H1 (cell line): ENCODE measurements at regions not wholly inside any gene's neighbourhood (a gene's known extent, or its start where the extent isn't known, plus 50 kb on each side); places are given as distances from the start of the nearest gene placed in this dataset.

Experiments used
- CTCF ChIA-PET: fragments of 300-600 bp; sonication (Branson Sonifier 250); formaldehyde crosslinking; loops from one replicate; lab custom pipeline; 2021; ENCODE audit not compliant: partially characterized antibody; lab: Charles Lee
- POLR2A ChIA-PET: fragments of 300-600 bp; sonication (Branson Sonifier 250); formaldehyde crosslinking; loops from one replicate; lab custom pipeline; 2021; ENCODE audit warnings: inconsistent platforms; ENCODE audit not compliant: partially characterized antibody; lab: Charles Lee
- DNase-seq, 2 experiments: peaks; one replicate each; pipeline versions ENCODE4 v3.0.0 to v3.0.0-alpha.2; 2010 to 2022; ENCODE audit warnings: low spot score in 2 of 2, low read depth in 1 of 2, mixed read lengths in 1 of 2
- FAIRE-seq: peaks from 2 replicates; lab custom pipeline; 2011; peaks lifted over from hg19 to GRCh38; lab: Jason Lieb, UNC
- H2AFZ ChIP-seq: 2 replicates; pipeline ENCODE4 v1.8.1; 2012; ENCODE audit warnings: low read length, inconsistent platforms
- H2AK5ac ChIP-seq: 2 replicates; pipeline ENCODE4 v1.6.1; 2013; ENCODE audit warnings: low read depth, low read length
- H2BK120ac ChIP-seq: replicated peaks from 2 replicates; pipeline ENCODE3; 2013; ENCODE audit warnings: low read depth, low read length, inconsistent platforms
- H2BK12ac ChIP-seq: 2 replicates; pipeline ENCODE4 v1.6.1; 2013; ENCODE audit warnings: low read depth, low read length
- H2BK15ac ChIP-seq: 2 replicates; pipeline ENCODE4 v1.6.1; 2013; ENCODE audit warnings: low read length
- H2BK20ac ChIP-seq: 2 replicates; pipeline ENCODE4 v1.6.1; 2013; ENCODE audit warnings: low read length
- H2BK5ac ChIP-seq: 2 replicates; pipeline ENCODE4 v1.6.1; 2013; ENCODE audit warnings: low read depth, low read length
- H3K14ac ChIP-seq: 2 replicates; pipeline ENCODE4 v1.6.1; 2013; ENCODE audit warnings: inconsistent platforms; ENCODE audit not compliant: insufficient read length
- H3K18ac ChIP-seq: 2 replicates; pipeline ENCODE4 v1.6.1; 2013; ENCODE audit warnings: low read length; ENCODE audit errors: extremely low read depth
- H3K23ac ChIP-seq: 2 replicates; pipeline ENCODE4 v1.6.1; 2013; ENCODE audit warnings: inconsistent platforms; ENCODE audit not compliant: insufficient read length
- H3K23me2 ChIP-seq: 2 replicates; pipeline ENCODE4 v1.6.1; 2013; ENCODE audit warnings: low read depth, low read length
- H3K27ac ChIP-seq: 2 replicates; pipeline ENCODE4 v1.6.1; 2011; ENCODE audit warnings: low read depth, low read length, inconsistent platforms
- H3K27me3 ChIP-seq, 4 experiments: replicated peaks in 1 of 4; 1 replicate in 1 of 4; 2 replicates in 3 of 4; pipeline versions ENCODE4 v1.6.1 to v1.8.1; 2011 to 2013; ENCODE audit warnings: low read length in 3 of 4, mild to moderate bottlenecking in 3 of 4, inconsistent platforms in 2 of 4, mixed read lengths in 2 of 4, moderate library complexity in 1 of 4; ENCODE audit not compliant: control insufficient read depth in 3 of 4, insufficient read depth in 3 of 4; ENCODE audit errors: extremely low read depth in 1 of 4
- H3K36me3 ChIP-seq, 4 experiments: 2 replicates each; pipeline versions ENCODE4 v1.6.1 to v1.8.1; 2011 to 2013; ENCODE audit warnings: mild to moderate bottlenecking in 4 of 4, low read length in 3 of 4, moderate library complexity in 2 of 4, control low read depth in 1 of 4, inconsistent platforms in 1 of 4; ENCODE audit not compliant: insufficient read depth in 4 of 4, control insufficient read depth in 2 of 4
- H3K4ac ChIP-seq: replicated peaks from 2 replicates; pipeline ENCODE3; 2013; ENCODE audit warnings: low read length, low read depth, mixed read lengths, inconsistent platforms; ENCODE audit not compliant: insufficient read length
- H3K4me1 ChIP-seq, 4 experiments: replicated peaks in 1 of 4; 1 replicate in 1 of 4; 2 replicates in 3 of 4; pipeline versions ENCODE4 v1.6.1 to v1.8.1; 2011 to 2013; ENCODE audit warnings: low read length in 3 of 4, inconsistent platforms in 2 of 4, mixed read lengths in 1 of 4; ENCODE audit not compliant: insufficient read depth in 4 of 4, control insufficient read depth in 3 of 4
- H3K4me2 ChIP-seq, 2 experiments: 2 replicates each; pipeline versions ENCODE4 v1.6.1 to v1.8.1; 2011 to 2013; ENCODE audit warnings: low read depth in 2 of 2, low read length in 2 of 2, control low read depth in 1 of 2, inconsistent platforms in 1 of 2, mild to moderate bottlenecking in 1 of 2; ENCODE audit not compliant: insufficient read depth in 1 of 2
- H3K4me3 ChIP-seq, 4 experiments: fragments of 200-600, 300-600 bp in 1 of 4; sonication (generic), shearing (Covaris generic), sonication (Bioruptor Twin) in 1 of 4; 2 replicates each; pipeline versions ENCODE4 v1.5.1 to v1.8.1; 2011 to 2016; ENCODE audit warnings: low read length in 4 of 4, low read depth in 3 of 4, control low read depth in 2 of 4, inconsistent platforms in 2 of 4, mild to moderate bottlenecking in 2 of 4, mixed read lengths in 1 of 4, moderate library complexity in 1 of 4; ENCODE audit not compliant: insufficient read depth in 2 of 4; ENCODE audit errors: extremely low read depth in 1 of 4
- H3K56ac ChIP-seq: replicated peaks from 2 replicates; pipeline ENCODE3; 2013; ENCODE audit warnings: low read depth, mild to moderate bottlenecking, mixed read lengths, low read length, inconsistent platforms; ENCODE audit not compliant: insufficient read length
- H3K79me1 ChIP-seq: 2 replicates; pipeline ENCODE4 v1.6.1; 2013; ENCODE audit warnings: low read depth, low read length, control low read depth
- H3K79me2 ChIP-seq, 2 experiments: 2 replicates each; pipeline versions ENCODE4 v1.6.1 to v1.8.1; 2012 to 2013; ENCODE audit warnings: low read length in 2 of 2, mild to moderate bottlenecking in 2 of 2, inconsistent platforms in 1 of 2; ENCODE audit not compliant: insufficient read depth in 2 of 2, control insufficient read depth in 1 of 2
- H3K9ac ChIP-seq, 4 experiments: replicated peaks in 1 of 4; 1 replicate in 1 of 4; 2 replicates in 3 of 4; pipeline versions ENCODE4 v1.6.1 to v1.8.1; 2011 to 2013; ENCODE audit warnings: low read depth in 3 of 4, low read length in 3 of 4, control low read depth in 2 of 4, mild to moderate bottlenecking in 2 of 4, moderate library complexity in 2 of 4, inconsistent platforms in 1 of 4; ENCODE audit errors: extremely low read depth in 1 of 4
- H3K9me3 ChIP-seq, 2 experiments: 2 replicates each; pipeline versions ENCODE4 v1.6.1 to v1.8.1; 2012 to 2013; ENCODE audit warnings: mild to moderate bottlenecking in 2 of 2, moderate library complexity in 2 of 2, control low read depth in 1 of 2, inconsistent platforms in 1 of 2, low read depth in 1 of 2, low read length in 1 of 2, mixed read lengths in 1 of 2; ENCODE audit not compliant: insufficient read depth in 2 of 2
- H4K20me1 ChIP-seq, 2 experiments: replicated peaks in 1 of 2; 2 replicates each; pipeline versions ENCODE3 to v1.8.1; 2011 to 2013; ENCODE audit warnings: inconsistent platforms in 2 of 2, low read length in 2 of 2, mild to moderate bottlenecking in 1 of 2; ENCODE audit not compliant: insufficient read depth in 2 of 2, control insufficient read depth in 1 of 2
- H4K5ac ChIP-seq: 2 replicates; pipeline ENCODE4 v1.6.1; 2013; ENCODE audit warnings: low read length, low read depth, mixed read lengths, inconsistent platforms; ENCODE audit not compliant: insufficient read length
- H4K8ac ChIP-seq: 2 replicates; pipeline ENCODE4 v1.8.0; 2013; ENCODE audit warnings: mild to moderate bottlenecking, moderate library complexity, low read length, inconsistent platforms; ENCODE audit not compliant: insufficient read depth; ENCODE audit errors: extremely low read depth
- H4K91ac ChIP-seq: replicated peaks from 2 replicates; pipeline ENCODE3; 2013; ENCODE audit warnings: low read length, mixed read lengths, inconsistent platforms; ENCODE audit not compliant: insufficient read length
- CBX5 ChIP-seq: fragments of 300-800, 300-1000 bp; sonication (generic); IDR thresholded peaks from 2 replicates; pipeline ENCODE4 v1.7.1; 2016; ENCODE audit warnings: antibody characterized with exemption, low read length, low read depth
- CTBP2 ChIP-seq: IDR thresholded peaks from 2 replicates; pipeline ENCODE4 v1.7.0; 2011; ENCODE audit warnings: borderline replicate concordance, mild to moderate bottlenecking, moderate library complexity, mixed read lengths, low read length; ENCODE audit not compliant: insufficient read depth, insufficient read length
- EP300 ChIP-seq, 2 experiments: IDR thresholded peaks; 1 replicate in 1 of 2; 2 replicates in 1 of 2; pipeline ENCODE4 v1.6.1; 2011 to 2012; ENCODE audit warnings: low read depth in 2 of 2, low read length in 2 of 2, mild to moderate bottlenecking in 2 of 2, borderline replicate concordance in 1 of 2, inconsistent platforms in 1 of 2, moderate library complexity in 1 of 2
- NRF1 ChIP-seq: IDR thresholded peaks from 2 replicates; pipeline ENCODE4 v1.6.1; 2011; ENCODE audit warnings: mild to moderate bottlenecking, low read depth, low read length, improper control_type of control experiment
- RNF2 ChIP-seq: fragments of 200-900, 300-1000 bp; sonication (generic); IDR thresholded peaks from 2 replicates; pipeline ENCODE4 v1.7.1; 2016; ENCODE audit warnings: borderline replicate concordance, low read depth, mild to moderate bottlenecking, antibody characterized with exemption, low read length; ENCODE audit not compliant: poor library complexity, severe bottlenecking; ENCODE audit errors: missing control alignments
- WGBS, 2 experiments: shearing (Covaris generic) in 1 of 2; methylation state at CpG; one replicate each; pipeline versions ENCODE4 v1.1.6 to v1.1.7; 2013 to 2015; ENCODE audit warnings: low lambda C conversion rate in 2 of 2, mixed read lengths in 2 of 2, inconsistent platforms in 1 of 2, low coverage in 1 of 2, missing lambda C conversion rate in 1 of 2; ENCODE audit not compliant: insufficient replicate concordance in 2 of 2, insufficient coverage in 1 of 2, insufficient read length in 1 of 2; ENCODE audit errors: extremely low coverage in 1 of 2, missing lambda C conversion rate in 1 of 2; 5-methylcytosine and 5-hydroxymethylcytosine counted together
- TF ChIP-seq, protein P1 (sequence below): IDR thresholded peaks from 2 replicates; pipeline ENCODE4 v1.6.1; 2011; ENCODE audit warnings: low read length, improper control_type of control experiment

- no peak overlapping the region for H2AK5ac ChIP-seq
- no peaks in the 10 kb centered on the region for H3K4me1 ChIP-seq
- H2BK5ac ChIP-seq = no peak overlapping the region
- H3K9me3 ChIP-seq = peaks cover 4 to 8% of the 10 kb centered on the region in 2 experiments; a peak in 3 of 4 replicates
- no peak for FAIRE-seq
- no peak overlapping the region for H2BK12ac ChIP-seq
- no peaks in the 10 kb centered on the region; the same call in 1 of the 2 replicates for H3K23me2 ChIP-seq
- no peaks in the 10 kb centered on the region for H4K20me1 ChIP-seq
- H2AFZ ChIP-seq = no peak overlapping the region
- no peaks in the 10 kb centered on the region for H3K79me1 ChIP-seq
- H2BK20ac ChIP-seq = no peak overlapping the region
- ChIA-PET POLR2A (no interaction called here), CTCF (interaction anchor here (0.8 kb wide), 1 partner anchor 79 kb away, joined by 3 read pairs; no protein-coding TSS in a partner anchor)
- H4K91ac ChIP-seq = no peak overlapping the region
- DNase-seq = no peak
- H3K18ac ChIP-seq = no peak overlapping the region
- no peak overlapping the region for H3K4me2 ChIP-seq
- no peak overlapping the region for H4K5ac ChIP-seq
- 89% methylated on average over 4 of the region's 4 CpGs; no CpG with 5 or more reads in 1 of the 2 experiments for WGBS, 2 experiments
- H3K56ac ChIP-seq = no peak overlapping the region
- no peak overlapping the region for H3K9ac ChIP-seq
- H3K36me3 ChIP-seq = no peaks in the 10 kb centered on the region
- no peak overlapping the region for H3K23ac ChIP-seq
- H2BK15ac ChIP-seq = no peak overlapping the region
- no peaks in the 10 kb centered on the region for H3K27me3 ChIP-seq
- H4K8ac ChIP-seq = no peak overlapping the region
- H2BK120ac ChIP-seq = no peak overlapping the region
- H3K4me3 ChIP-seq = no peak overlapping the region
- TF ChIP-seq EP300 (IDR thresholded peaks at IDR 0.05; ENCODE audit: borderline replicate concordance in 1 of 2, low read depth in 2 of 2, low read length in 2 of 2) = no peak
- no peak for TF ChIP-seq NRF1
- TF ChIP-seq, protein P1, sequence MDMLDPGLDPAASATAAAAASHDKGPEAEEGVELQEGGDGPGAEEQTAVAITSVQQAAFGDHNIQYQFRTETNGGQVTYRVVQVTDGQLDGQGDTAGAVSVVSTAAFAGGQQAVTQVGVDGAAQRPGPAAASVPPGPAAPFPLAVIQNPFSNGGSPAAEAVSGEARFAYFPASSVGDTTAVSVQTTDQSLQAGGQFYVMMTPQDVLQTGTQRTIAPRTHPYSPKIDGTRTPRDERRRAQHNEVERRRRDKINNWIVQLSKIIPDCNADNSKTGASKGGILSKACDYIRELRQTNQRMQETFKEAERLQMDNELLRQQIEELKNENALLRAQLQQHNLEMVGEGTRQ = no peak
- TF ChIP-seq CBX5 = no peak
- no peak for TF ChIP-seq CTBP2
- TF ChIP-seq RNF2 = no peak
- no peak overlapping the region for H3K27ac ChIP-seq
- no peak overlapping the region for H3K4ac ChIP-seq
- H3K14ac ChIP-seq = no peak overlapping the region
- no peaks in the 10 kb centered on the region for H3K79me2 ChIP-seq
These were observed 115.6 kb downstream of the GLRX3 start for GRCh38 chr10:130251766-130252165.
